Gastrocnemius medialis (tissue), 4 donors: ENCODE measurements at regions not wholly inside any gene's neighbourhood (a gene's known extent, or its start where the extent isn't known, plus 50 kb on each side); places are given as distances from the start of the nearest gene placed in this dataset.

Source experiments
- ATAC-seq, 2 donors: fragments of 150-250 bp; one replicate each; pipeline ENCODE4 v1.9.1; 2016
- DNase-seq, 2 donors: peaks; one replicate each; pipeline ENCODE4 v3.0.0-alpha.2; 2019
- H3K27ac ChIP-seq, 4 donors: fragments of 200-600 bp; sonication (generic); 1 replicate in 1 of 4; 2 replicates in 3 of 4; pipeline ENCODE4 v1.5.1; 2016 to 2018; ENCODE audit warnings: mild to moderate bottlenecking in 2 of 4, moderate library complexity in 1 of 4
- H3K27me3 ChIP-seq, 3 donors: fragments of 200-600 bp; sonication (generic) in 2 of 3; 1 replicate in 1 of 3; 2 replicates in 2 of 3; pipeline versions ENCODE4 v1.5.1 to v1.6.0; 2016 to 2019; ENCODE audit warnings: mild to moderate bottlenecking in 1 of 3, moderate library complexity in 1 of 3
- H3K36me3 ChIP-seq, 2 donors: fragments of 200-600 bp; sonication (generic) in 1 of 2; one replicate each; pipeline ENCODE4 v1.5.1; 2017 to 2018
- H3K4me1 ChIP-seq, 2 donors: fragments of 200-600 bp; sonication (generic) in 1 of 2; one replicate each; pipeline ENCODE4 v1.5.1; 2016 to 2017; ENCODE audit warnings: mild to moderate bottlenecking in 2 of 2
- H3K4me3 ChIP-seq, 4 donors: fragments of 200-600 bp; sonication (generic) in 3 of 4; 1 replicate in 1 of 4; 2 replicates in 3 of 4; pipeline ENCODE4 v1.5.1; 2016 to 2019; ENCODE audit warnings: mild to moderate bottlenecking in 2 of 4
- H3K9me3 ChIP-seq, 3 donors: fragments of 200-600 bp; sonication (generic) in 2 of 3; 1 replicate in 1 of 3; 2 replicates in 2 of 3; pipeline ENCODE4 v1.5.1; 2016 to 2019
- POLR2A ChIP-seq, 2 donors: fragments of 450-650 bp; IDR thresholded peaks; one replicate each; pipeline ENCODE4 v1.6.1; 2017; ENCODE audit warnings: antibody characterized with exemption in 2 of 2, mild to moderate bottlenecking in 2 of 2, moderate library complexity in 2 of 2
- in situ Hi-C, 4 donors: fragments of 200-750 bp; cut with MboI; loops; one replicate each; pipeline versions ENCODE4 v1.15.0 to v1.8.0; 2017; ENCODE audit warnings: low sequenced_read_pairs in 4 of 4
- intact Hi-C: fragments of 100-400 bp; cut with DNase I; formaldehyde crosslinking; loops from one replicate; pipeline ENCODE4 v1.15.1; 2023; ENCODE audit warnings: low total_unique reads
- TF ChIP-seq, protein P1 (sequence below), 5 experiments: fragments of 450-650 bp in 3 of 5; fragments of 200-600 bp in 2 of 5; sonication (generic) in 2 of 5; IDR thresholded peaks in 4 of 5; conservative IDR thresholded peaks in 1 of 5; 1 replicate in 4 of 5; 2 replicates in 1 of 5; pipeline ENCODE4 v1.5.1; 2016 to 2019; ENCODE audit warnings: antibody characterized with exemption in 5 of 5, mild to moderate bottlenecking in 3 of 5, moderate library complexity in 3 of 5

DNA sequence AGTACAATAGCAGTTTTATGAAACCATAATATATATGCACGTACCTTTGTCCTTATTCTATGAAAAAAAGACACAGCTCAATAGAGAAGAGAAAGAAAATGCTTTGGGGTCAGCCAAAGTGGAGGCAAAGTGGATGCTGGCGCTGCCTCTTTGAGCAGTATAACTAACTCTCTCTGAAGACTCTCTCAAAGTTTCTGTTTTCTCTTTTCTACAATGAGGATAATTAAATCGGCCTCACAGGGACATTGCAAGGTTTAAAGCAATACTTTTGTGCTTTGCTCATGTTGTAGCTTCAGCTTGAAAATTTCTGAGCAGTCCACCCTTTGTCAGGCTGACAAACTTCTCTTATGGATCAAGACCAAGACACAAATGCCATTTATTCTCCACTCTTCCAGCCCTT is 455.1 kb upstream of the MPDZ start:
- intact Hi-C loops (no loop called here), in situ Hi-C loops (no loop called here)
- Histone ChIP-seq H3K4me3 (no peak overlapping the region), H3K9me3 (no peaks in the 10 kb centered on the region), H3K36me3 (no peaks in the 10 kb centered on the region), H3K27me3 (no peaks in the 10 kb centered on the region), H3K4me1 (peaks cover 1 to 3% of the 10 kb centered on the region in 2 donors), H3K27ac (no peak overlapping the region)
- TF ChIP-seq POLR2A (IDR thresholded peaks at IDR 0.05) = no peak
- TF ChIP-seq, protein P1, sequence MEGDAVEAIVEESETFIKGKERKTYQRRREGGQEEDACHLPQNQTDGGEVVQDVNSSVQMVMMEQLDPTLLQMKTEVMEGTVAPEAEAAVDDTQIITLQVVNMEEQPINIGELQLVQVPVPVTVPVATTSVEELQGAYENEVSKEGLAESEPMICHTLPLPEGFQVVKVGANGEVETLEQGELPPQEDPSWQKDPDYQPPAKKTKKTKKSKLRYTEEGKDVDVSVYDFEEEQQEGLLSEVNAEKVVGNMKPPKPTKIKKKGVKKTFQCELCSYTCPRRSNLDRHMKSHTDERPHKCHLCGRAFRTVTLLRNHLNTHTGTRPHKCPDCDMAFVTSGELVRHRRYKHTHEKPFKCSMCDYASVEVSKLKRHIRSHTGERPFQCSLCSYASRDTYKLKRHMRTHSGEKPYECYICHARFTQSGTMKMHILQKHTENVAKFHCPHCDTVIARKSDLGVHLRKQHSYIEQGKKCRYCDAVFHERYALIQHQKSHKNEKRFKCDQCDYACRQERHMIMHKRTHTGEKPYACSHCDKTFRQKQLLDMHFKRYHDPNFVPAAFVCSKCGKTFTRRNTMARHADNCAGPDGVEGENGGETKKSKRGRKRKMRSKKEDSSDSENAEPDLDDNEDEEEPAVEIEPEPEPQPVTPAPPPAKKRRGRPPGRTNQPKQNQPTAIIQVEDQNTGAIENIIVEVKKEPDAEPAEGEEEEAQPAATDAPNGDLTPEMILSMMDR (IDR thresholded peaks at IDR 0.05 in 4 of 5, conservative IDR thresholded peaks at IDR 0.05 in 1 of 5) = no peak
- DNase-seq = no peak
- ATAC-seq = no peak

DNA sequence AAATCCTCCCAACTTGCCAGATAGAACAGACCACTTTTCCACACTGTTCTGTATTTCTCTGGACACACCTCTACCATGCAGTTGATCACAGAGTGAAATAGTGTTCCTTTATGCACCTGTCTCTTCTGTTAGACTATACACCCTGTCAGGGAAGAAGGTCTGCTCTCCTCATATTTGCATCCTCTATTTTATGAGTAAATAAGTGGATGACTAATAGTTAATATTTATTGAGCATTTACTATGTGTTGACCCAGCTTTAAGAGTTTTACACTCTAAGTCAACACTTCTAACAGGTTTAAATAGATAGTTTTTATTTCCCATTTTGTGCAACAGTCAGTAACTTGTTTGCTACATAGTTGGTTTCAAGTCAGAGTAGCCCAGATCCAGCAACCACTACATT is 452.8 kb upstream of the MPDZ start:
- TF ChIP-seq, protein P1 (IDR thresholded peaks at IDR 0.05 in 4 of 5, conservative IDR thresholded peaks at IDR 0.05 in 1 of 5) = no peak
- no peak for TF ChIP-seq POLR2A (IDR thresholded peaks at IDR 0.05)
- no peaks in the 10 kb centered on the region for H3K27me3 ChIP-seq
- H3K36me3 ChIP-seq = no peaks in the 10 kb centered on the region
- no peak overlapping the region for H3K4me3 ChIP-seq
- H3K4me1 ChIP-seq = peaks cover 14 to 21% of the 10 kb centered on the region in 2 donors
- ATAC-seq (no peak), DNase-seq (no peak)
- intact Hi-C loops (no loop called here), in situ Hi-C loops (no loop called here)
- H3K27ac ChIP-seq = no peak overlapping the region
- H3K9me3 ChIP-seq = no peaks in the 10 kb centered on the region

DNA sequence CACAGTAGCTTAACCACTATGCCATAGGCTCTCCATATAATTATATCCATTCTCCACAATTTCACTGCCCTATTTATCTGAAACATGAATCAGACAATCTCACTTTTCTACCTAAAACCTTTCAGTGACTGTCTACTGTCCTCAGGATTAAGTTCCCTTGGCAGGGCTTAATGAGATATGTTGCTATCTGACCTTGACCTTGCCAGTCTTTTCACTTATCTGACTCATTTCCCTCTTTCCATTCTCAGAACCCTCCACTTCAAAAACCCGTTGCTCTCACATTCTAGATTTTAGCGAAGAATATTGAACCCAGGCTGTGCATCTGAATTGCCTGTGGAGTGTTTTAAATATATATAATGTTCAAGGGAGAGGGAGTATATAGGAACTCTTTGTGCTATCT is 452.1 kb upstream of the MPDZ start:
- H3K4me1 ChIP-seq = peaks cover 14 to 21% of the 10 kb centered on the region in 2 donors
- TF ChIP-seq, protein P1 (IDR thresholded peaks at IDR 0.05 in 4 of 5, conservative IDR thresholded peaks at IDR 0.05 in 1 of 5) = no peak
- no peak for TF ChIP-seq POLR2A (IDR thresholded peaks at IDR 0.05)
- intact Hi-C loops (no loop called here), in situ Hi-C loops (no loop called here)
- H3K27ac ChIP-seq = no peak overlapping the region
- no peak overlapping the region for H3K4me3 ChIP-seq
- H3K9me3 ChIP-seq = no peaks in the 10 kb centered on the region
- no peaks in the 10 kb centered on the region for H3K27me3 ChIP-seq
- no peak for DNase-seq
- H3K36me3 ChIP-seq = no peaks in the 10 kb centered on the region
- no peak for ATAC-seq

DNA sequence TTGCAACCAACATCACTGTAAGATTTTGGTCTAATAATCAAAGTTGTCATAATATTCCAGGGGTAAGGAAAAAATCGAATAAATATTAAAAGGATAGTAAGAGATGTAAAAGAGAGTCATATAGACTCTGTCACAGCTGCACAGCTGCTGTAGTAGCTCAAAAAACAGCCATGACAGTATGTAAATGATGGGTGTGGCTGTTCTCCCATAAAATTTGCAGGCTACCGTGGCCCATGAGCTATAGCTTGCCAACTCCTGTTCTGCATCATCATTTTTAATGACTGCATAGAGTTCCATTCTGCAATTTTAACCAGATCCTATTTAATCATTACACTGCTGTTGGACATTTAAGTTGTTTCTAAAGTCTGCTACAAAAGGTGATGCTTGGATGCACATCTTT is 450.5 kb upstream of the MPDZ start:
- Histone ChIP-seq H3K9me3 (no peaks in the 10 kb centered on the region), H3K4me1 (peaks cover 14 to 21% of the 10 kb centered on the region in 2 donors), H3K36me3 (no peaks in the 10 kb centered on the region), H3K27ac (peak overlapping the region; percentile 65 to 83 (median 73)), H3K27me3 (no peaks in the 10 kb centered on the region), H3K4me3 (no peak overlapping the region)
- DNase-seq (no peak), ATAC-seq (no peak)
- in situ Hi-C loops (no loop called here), intact Hi-C loops (loop anchor here (5.0 kb wide), 1 partner anchor 123 kb away; no protein-coding TSS in a partner anchor)
- no peak for TF ChIP-seq POLR2A (IDR thresholded peaks at IDR 0.05)
- TF ChIP-seq, protein P1 (IDR thresholded peaks at IDR 0.05 in 4 of 5, conservative IDR thresholded peaks at IDR 0.05 in 1 of 5) = no peak
